ENCODE measurements at regions not wholly inside any gene's neighbourhood (a gene's known extent, or its start where the extent isn't known, plus 50 kb on each side); places are given as distances from the start of the nearest gene placed in this dataset.

DNA sequence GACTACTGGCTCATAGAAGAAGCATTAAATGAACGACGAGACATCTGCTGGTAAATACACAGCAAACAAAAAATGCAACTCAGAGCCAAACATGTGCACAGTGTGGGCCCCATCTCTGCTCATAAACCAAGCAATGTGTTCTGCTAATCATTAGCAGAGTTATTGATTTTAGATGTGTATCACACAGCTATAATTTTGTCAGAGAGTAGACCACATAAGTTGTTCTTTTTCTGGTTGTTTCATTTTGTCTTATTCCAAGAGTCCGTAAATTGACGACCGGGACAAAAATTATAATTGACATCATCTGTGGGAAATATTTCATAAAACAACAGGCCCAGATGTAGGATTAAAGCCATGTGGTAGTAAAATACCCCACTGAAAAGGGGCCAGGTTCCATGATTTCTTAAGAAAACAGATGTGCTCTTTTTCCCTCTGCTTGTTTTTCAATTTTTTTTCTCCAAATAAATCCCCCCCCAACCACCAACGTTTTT, 423.6 kb downstream of the HAO1 start:
- DNase-seq (ENCODE audit: low spot score): no peak

DNA sequence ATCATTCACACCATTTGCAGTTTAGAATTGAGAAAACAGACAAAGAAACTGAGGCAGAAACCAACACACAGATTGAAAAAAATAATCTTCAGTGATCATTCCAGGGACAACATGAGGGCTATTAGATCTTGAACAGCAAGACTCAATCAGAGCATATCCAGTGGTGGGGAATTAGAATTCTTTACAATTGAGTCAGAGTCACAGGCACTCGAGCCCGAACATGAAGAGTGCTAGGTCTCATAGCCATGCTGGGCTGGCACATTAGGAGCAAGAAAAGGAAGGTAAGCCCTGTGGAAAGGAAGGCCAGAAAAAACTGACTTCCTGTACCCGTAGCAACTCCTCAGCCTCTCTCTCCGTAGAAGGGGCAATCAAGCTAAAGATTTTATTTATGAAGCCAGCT, 419.9 kb downstream of the HAO1 start:
- DNase-seq (ENCODE audit: low spot score): no peak

DNA sequence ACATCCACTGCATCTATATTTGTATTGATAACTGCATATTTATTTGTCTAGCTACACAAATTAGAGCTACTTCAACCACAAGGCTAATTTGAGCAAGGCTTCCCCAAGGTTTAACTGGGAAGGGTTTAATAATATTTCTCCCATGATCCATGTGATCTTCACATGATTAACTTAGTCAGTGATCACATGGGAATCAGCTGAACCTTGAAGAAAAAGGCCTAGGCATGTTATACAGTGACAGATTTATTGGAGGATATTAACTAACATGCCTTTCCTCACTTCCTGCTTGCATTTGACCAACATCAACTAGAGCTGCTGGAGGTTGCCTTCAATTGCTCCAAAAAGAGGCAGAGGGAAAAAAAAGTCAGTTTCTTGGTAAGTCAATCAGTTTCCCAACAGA, 417.0 kb downstream of the HAO1 start:
- no peak for DNase-seq (ENCODE audit: low spot score)

DNA sequence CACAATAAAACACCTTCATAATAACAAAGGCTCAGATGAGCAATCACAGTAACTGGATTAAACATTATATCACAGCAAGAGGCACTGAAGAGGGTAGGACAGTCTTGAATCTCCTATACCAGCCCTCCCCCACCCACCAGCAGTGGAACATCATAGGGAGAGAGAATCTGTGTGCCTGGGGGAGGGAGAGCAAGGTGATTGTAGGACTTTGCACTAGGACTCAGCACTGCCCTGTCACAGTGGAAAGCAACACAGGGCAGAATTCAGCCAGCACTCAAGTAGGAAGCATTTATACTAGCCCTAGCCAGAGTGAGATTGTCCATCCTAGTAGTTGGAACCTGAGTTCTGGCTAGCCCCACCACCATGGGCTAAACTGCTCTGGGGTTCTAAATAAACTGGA, 400.2 kb downstream of the HAO1 start:
- DNase-seq (ENCODE audit: low spot score): no peak

DNA sequence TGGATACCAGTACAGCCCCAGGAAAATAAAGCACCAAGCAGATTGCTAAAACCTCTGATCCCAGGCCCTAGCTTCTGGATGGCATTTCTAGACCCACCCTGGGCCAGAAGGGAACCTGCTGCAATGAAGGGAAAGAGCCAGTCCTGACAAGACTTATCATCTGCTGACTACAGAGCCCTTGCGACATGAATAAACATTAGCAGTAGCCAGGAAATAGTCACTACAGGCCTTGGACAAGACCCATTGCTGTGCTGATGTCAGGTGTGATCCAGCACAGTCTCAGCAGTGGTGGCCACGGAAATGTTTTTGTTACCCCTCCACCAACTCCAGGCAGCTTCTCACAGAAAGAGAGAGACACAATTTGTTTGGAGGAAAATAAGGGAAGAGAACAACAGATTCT, 399.3 kb downstream of the HAO1 start:
- DNase-seq (ENCODE audit: low spot score): no peak

DNA sequence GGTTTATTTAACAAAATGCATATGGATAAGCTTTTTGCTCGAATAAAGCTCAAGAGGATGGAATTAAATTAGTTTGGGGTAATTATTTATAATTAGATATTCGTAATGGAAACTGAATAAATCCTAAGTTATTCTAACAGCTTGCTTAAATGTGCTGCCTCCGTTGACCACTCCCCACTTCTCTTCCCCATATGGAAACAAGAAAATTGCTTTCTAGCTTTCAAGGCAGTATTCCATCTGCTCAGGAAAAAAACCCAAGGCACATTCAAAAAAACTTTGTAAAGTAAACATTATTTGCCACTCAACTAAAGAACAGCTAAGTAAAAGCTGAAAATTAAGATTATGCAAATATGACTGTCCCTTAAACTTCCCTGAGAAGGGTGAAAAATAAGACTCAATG, 369.2 kb downstream of the HAO1 start:
- no peak for DNase-seq (ENCODE audit: low spot score)

DNA sequence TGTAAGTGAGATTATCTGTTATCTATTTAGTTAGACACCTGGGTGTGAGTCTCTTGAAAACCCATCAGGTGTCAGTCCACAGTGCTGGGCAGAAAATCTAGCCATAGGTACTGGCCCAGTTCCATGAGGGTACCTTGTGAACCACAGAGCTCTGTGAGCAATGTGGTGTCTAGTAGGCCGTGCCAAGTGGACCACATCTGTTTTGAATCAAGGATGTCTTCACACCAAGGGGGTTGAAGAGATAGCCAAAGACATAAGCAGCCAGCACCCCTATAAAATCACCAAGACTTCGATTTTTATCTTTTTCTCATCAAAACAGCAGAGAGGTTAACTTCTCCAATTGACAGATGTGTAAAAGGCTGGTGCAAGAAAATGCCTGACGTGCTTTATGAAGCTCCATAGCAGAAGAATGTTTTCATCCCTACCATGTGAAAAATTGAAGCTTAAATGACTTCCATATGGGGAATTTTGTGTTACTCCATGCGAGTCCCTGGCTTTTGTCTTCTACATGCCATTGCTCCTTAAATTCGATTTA, 368.7 kb downstream of the HAO1 start:
- no peak for DNase-seq (ENCODE audit: low spot score)

DNA sequence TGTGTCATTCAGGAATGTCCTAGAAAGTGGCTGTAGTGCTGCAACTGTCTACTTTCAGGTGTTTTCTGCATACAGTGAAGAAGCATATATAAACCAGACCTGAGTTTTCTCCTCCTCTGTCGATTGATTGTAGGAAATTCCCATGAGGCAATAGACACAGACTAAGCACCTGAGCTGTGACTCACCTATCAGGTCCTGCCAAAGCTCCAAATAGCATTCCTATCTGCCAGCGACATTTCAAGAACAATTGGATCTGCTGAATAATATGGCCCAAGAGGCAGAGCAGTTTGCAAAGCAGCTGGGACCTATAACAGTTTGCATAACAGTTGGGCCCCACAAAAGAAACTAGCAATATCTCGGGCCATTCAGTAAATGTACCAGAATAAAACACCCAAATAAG, 360.4 kb downstream of the HAO1 start:
- DNase-seq (ENCODE audit: low spot score): no peak

DNA sequence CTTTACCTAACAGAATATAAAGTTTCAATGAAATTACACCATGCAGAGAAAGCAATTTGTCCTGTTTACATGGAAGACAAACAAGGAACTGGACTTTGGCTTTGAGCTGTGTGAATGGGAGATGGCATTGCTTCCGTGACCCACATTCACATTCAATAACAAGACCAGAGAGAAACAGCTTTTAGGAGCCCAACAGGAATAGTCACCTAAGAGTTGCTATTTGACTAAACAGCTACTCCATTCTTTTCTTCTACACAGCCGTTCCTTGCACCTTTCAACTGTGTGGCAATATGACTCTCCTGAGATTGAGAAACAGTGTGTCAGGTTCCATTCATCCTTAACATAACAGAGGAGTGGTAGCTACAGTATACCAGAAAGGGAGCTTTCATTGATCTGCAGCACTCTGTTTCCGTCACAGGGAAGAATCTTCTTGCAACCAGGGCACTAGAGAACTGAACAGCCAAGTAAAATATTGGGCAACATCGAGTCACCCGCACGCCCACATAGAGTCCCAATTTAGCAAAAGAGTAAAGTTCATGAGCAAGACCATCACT, 355.1 kb downstream of the HAO1 start:
- DNase-seq (ENCODE audit: low spot score): no peak

DNA sequence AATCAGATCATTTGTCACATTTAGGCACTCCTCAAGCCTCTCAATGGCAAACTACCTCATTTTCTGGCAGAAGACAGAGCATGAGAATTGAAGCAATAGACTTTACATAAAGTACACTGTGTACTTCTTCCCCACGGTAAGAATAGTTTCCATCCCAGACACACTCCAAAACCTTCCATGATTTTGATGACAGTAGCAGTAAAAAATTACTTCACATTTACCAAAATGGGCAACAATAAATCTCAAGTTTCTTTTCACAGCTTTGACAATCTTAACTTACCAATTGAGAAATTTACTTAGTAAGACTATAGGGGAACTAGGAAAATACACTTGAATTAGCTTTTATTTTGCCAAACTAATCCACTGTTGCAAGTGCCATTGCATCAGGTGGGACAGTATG, 353.8 kb downstream of the HAO1 start:
- no peak for DNase-seq (ENCODE audit: low spot score)

DNA sequence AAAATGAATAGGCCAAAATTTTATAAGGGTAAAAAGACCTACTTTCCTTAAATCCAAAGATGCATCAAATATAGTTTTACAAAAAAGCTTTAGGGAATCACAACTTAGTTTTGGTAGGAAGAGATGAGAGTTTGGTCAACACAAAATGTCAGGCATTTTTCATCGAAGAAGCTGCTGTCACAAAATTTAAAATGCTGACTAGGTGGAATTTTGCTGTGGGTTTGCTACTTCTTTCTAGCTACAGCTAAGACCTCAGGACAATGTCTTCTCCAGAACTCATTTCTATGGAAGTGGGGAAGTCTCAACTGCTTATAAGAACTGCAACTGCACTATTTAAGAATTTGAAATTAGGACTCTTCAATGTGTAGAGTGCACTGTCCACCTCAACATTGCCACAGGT, 351.1 kb downstream of the HAO1 start:
- no peak for DNase-seq (ENCODE audit: low spot score)

DNA sequence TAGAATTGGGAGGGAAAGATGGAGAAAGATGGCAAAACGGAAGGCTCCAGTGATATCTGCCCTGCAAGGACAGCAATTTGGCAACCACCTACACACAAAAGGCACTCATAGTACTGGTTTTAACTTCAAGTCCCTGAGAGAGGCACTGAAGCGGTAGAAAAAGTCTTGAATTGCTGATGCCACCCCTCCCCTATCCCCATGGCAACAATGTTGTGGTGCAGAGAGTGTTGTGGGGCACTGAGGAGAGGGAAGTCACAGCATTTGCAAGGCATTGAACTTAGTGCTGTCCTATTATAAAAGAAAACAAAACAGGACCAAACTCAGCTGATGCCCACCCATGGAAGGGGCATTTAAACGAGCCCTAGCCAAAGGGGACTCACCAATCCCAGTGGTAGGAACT, 343.7 kb downstream of the HAO1 start:
- no peak for DNase-seq (ENCODE audit: low spot score)

DNA sequence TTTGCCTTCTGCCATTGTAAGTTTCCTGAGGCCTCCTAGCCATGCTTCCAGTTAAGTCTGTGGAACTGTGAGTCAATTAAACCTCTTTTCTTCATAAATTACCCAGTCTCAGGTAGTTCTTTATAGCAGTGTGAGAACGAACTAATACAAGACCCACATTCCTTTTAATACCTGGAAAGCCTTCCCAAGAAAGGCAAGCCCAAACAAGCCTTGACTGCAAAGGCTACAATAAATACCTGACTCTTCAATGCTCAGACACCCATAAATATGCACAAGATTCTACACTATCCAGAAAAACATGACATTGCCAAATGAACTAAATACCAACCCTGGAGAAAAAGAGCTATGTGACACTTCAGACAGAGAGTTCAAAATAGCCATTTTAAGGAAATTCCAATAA, 338.8 kb downstream of the HAO1 start:
- no peak for DNase-seq (ENCODE audit: low spot score)

DNA sequence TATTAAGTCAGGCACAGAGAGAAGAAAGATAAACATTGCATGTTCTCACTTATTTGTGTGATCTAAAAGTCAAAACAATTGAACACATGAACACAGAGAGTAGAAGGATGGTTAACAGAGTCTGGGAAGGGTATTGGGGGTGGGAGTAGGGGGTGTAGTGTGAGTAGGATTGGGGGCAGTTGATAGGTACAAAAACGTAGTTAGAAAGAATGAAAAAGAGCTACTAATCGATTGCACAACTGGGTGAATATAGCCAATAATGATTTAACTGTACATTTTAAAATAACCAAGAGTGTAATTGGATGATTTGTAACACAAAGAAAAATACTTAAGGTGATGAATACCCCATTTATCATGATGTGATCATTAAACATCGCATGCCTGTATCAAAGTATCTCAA, 333.3 kb downstream of the HAO1 start:
- DNase-seq (ENCODE audit: low spot score): no peak

DNA sequence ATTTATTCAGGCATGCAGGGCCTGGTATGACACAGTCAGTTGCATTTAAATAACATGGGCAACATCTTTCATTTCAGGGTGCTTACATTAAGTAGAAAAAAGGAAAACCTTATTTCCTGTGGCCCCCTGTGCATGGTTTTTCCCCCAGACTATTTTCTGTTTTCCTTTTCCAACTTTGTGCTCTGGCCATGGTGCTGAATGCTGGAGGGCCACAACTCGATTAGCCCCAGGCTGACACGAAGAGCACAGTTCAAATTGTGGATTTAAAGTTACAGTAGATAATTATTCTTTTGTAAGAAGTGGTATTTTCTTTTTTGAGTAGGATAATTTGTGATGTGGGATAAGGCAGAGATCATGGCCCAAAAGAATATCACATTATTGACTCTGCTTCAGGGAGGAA, 332.0 kb downstream of the HAO1 start:
- DNase-seq (ENCODE audit: low spot score): peak; percentile 9

DNA sequence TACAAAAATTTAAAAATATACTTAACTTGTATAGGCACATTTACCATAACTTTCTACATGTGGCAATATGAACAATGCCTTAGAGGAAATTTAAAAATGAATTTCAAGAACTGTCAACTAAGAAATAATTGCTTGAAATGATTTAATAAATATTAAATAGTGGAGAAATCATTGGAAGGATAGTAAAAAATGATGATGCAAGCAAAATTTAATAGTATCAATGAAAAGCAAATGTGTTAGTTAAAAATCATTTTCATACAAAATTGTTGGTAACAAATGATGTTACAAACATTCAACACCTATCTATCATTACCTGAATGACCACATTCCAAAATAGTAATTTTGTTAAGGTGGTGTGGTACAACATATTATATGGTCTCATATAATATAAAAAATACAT, 331.0 kb downstream of the HAO1 start:
- DNase-seq (ENCODE audit: low spot score): no peak

DNA sequence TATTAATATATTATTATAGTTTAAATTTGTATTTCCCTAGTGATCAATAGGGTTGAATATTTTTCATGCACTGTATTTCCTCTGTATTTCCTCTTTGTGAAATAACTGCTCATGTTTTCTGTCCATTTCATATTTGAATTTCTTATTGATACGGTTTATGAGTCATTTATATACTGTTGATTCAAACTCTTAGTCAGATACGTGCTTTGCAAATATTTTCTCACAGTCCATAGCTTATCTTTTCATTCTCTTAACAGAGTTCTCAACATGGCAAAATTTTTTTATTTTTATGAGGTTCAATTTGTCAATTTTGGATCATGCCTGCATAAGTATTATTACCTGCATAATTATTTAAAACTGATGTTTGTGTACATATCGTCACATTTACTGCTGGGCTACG, 329.6 kb downstream of the HAO1 start:
- DNase-seq (ENCODE audit: low spot score): no peak

DNA sequence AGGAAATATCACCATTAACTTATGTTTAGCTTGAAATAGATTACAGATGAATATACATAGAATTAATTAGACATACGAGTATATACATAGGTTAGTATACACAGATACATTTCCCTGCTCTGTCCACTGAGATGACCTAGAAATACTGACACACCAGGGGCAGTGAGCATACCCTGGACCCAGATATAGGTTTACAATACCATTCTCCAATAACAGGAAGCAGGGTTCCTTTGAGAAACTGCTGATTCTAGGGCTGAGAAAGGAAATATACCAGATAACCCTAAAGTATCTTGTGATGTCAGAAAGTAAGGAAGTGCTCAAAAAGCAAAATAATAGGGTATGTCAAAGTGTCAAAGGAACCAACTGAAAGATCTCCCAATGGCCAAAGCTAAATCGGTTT, 322.5 kb downstream of the HAO1 start:
- no peak for DNase-seq (ENCODE audit: low spot score)

DNA sequence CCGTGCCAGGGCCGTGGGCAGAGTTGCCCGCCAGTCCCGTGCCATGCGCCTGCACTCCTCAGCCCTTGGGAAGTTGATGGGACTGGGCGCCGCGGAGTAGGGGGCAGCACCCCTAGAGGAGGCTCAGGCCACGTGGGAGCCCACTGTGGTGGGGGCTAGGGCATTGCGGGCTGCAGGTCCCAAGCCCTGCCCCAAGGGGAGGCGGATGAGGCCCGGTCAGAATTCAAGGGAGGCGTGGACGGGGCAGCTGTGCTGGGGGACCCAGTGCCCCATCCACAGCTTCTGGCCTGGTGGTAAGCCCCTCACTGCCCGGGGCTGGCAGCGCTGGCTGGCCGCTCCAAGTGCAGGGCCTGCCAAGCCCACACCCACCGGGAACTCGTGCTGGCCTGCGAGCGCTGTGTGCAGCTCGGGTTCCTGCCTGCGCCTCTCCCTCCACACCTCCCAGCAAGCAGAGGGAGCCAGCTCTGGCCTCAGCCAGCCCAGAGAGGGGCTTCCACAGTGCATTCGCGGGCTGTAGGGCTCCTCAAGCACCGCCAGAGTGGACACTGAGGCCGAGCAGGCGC, 317.8 kb downstream of the HAO1 start:
- DNase-seq (ENCODE audit: low spot score): no peak

DNA sequence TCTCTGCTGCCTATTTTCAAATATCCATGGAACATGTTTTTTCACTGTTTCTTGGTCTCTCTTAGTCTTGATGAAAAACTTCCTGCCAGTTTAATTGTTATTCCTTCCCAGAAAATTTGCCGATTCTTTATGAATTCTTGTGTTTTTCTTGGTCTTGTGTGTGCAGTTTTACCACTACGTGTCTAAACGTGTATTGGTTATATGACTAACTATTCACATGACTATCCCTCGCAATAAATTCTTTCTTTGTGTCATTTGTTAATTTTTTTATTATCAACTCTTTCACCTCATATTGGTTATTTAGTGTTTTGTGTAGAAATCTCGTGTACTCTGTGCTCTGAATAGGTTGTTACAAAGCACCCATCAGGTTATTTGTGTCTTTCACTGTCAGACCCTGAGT, 315.4 kb downstream of the HAO1 start:
- DNase-seq (ENCODE audit: low spot score): no peak

DNA sequence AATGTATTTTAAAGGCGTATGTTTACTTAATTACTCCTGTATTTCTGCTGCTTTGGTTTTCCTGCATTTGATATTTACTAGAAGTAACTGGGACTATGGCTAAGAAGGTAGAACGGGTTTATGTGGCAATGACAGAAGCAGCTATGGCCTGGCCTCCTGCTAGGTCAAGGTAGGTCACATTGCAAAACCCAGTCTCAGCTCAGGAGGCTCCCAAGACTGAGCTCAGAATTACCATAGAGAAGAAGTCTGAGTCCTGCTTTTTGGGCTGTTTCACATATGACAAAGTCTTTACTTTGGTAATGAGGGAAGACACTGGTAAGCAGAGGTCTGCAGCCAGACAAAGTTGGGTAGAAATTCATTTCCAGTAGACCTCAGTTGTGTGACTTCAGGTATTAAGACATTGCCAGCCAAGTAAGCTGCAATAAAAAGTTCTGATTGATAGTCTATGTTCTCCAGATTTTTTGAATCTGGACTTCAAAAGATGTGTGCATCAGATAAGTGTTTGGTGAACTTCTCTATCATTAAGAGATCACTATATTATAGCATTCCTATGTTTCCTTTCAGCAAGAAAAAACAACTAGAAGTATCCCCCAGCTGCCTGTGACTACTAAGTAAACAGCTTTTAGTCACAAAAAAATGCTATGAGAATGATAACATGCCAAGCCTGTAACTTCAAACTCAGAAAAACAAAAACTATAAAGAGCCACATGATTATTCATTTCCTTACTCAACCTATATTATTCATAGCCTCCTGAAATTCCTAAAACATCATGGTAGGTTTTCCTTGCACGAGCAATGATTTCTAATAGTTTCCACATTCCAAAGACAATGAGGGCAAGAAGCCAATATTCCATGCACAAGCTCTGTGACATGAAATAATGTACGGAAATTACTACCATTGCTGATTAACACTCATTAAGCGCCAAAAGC, 312.3 kb downstream of the HAO1 start:
- peak; percentile 3 for DNase-seq (ENCODE audit: low spot score)

DNA sequence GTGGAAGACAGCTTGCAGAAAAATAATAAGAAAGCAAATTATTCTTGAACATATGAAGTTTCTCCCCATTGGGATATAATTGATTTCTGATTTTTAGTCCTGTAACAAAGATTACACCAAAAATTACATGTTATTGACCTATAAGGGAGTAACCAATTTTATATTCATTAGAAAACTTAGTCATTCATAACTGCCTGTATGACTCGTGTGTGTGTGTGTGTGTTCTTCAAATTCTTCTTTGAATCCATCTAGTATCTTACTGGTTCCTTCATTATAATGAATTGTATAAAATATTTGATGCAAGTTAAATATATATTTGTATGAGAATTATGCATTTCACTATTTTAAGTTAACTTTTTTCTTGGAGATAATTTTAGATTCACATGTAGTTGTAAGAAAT, 310.4 kb downstream of the HAO1 start:
- no peak for DNase-seq (ENCODE audit: low spot score)

DNA sequence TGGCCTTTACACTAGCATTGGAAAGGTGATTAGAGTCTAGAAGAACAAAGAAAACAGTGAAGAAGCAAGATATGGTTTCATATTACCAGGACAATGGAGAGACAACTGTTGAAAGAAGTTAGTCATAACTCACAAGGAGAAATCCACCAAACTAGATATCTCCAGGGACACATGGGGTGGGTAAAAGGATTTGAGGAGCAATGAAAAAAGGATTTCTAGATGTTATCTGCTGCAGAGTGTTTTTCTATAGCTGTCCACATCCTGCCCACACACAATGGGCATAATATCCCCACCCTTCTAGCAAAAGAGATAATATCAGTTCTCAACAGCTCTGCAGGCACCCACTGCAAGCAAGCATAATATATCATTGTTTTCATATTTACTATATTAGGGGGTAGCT, 303.1 kb downstream of the HAO1 start:
- DNase-seq (ENCODE audit: low spot score): no peak

Measured in RKO (cell line).